ENCODE measurements at regions not wholly inside any gene's neighbourhood (a gene's known extent, or its start where the extent isn't known, plus 50 kb on each side); places are given as distances from the start of the nearest gene placed in this dataset.

DNA sequence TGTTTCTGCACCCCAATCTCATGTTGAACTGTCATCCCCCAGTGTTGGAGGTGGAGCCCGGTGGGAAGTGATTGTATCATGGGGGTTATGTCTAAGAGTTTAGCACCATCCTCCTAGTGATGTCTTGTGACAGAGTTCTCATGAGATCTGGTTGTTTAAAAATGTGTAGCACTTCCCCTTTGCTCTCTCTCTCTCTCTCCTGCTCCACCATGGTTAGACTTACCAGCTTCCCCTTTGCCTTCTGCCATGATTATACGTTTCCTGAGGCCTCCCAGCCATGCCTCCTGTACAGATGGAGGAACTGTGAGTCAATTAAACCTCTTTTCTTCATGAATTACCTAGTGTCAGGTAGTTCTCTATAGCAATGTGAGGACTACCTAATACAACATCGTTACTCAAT is 396.9 kb upstream of the LRATD1 start:
- Mint-ChIP-seq H3K4me3 (ENCODE audit: low read depth) (no peak overlapping the region), H3K36me3 (ENCODE audit: insufficient read depth) (no peaks in the 10 kb centered on the region), H3K4me1 (ENCODE audit: low read depth) (peaks cover 15% of the 10 kb centered on the region), H3K27me3 (peaks cover 9% of the 10 kb centered on the region), H3K27ac (peak overlapping the region; percentile 47), H3K9me3 (ENCODE audit: low read depth) (no peaks in the 10 kb centered on the region)
- TF ChIP-seq, protein P1, sequence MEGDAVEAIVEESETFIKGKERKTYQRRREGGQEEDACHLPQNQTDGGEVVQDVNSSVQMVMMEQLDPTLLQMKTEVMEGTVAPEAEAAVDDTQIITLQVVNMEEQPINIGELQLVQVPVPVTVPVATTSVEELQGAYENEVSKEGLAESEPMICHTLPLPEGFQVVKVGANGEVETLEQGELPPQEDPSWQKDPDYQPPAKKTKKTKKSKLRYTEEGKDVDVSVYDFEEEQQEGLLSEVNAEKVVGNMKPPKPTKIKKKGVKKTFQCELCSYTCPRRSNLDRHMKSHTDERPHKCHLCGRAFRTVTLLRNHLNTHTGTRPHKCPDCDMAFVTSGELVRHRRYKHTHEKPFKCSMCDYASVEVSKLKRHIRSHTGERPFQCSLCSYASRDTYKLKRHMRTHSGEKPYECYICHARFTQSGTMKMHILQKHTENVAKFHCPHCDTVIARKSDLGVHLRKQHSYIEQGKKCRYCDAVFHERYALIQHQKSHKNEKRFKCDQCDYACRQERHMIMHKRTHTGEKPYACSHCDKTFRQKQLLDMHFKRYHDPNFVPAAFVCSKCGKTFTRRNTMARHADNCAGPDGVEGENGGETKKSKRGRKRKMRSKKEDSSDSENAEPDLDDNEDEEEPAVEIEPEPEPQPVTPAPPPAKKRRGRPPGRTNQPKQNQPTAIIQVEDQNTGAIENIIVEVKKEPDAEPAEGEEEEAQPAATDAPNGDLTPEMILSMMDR (IDR thresholded peaks at IDR 0.05; ENCODE audit: unreplicated experiment) = no peak
- DNase-seq (ENCODE audit: low spot score, unreplicated experiment) = no peak

GRCh38 chr2:14237902-14238301 is 394.6 kb upstream of the LRATD1 start:
- TF ChIP-seq, protein P1 (IDR thresholded peaks at IDR 0.05; ENCODE audit: unreplicated experiment) = no peak
- H3K9me3 Mint-ChIP-seq (ENCODE audit: low read depth) = no peaks in the 10 kb centered on the region
- H3K4me3 Mint-ChIP-seq (ENCODE audit: low read depth) = no peak overlapping the region
- H3K36me3 Mint-ChIP-seq (ENCODE audit: insufficient read depth) = no peaks in the 10 kb centered on the region
- peaks cover 6% of the 10 kb centered on the region for H3K27me3 Mint-ChIP-seq
- peaks cover 12% of the 10 kb centered on the region for H3K4me1 Mint-ChIP-seq (ENCODE audit: low read depth)
- H3K27ac Mint-ChIP-seq = no peak overlapping the region
- DNase-seq (ENCODE audit: low spot score, unreplicated experiment) = no peak

DNA sequence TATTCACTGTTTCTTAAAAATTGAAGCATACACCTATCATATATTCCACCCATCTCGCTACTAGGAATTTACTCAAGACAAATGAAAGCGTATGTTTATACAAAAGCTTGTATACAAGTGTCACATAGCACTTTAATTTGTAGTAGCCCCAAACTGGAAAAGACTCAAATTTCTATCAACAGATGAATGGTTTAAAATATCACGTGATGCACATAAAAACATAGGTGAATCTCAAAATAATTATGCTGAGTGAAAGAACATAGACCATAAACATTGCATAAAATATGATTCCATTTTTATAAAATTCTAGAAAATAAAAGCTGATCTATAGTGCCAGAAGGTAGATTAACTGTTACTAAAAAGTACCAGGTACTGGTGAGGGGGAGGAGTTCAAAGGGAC is 392.9 kb upstream of the LRATD1 start:
- DNase-seq (ENCODE audit: low spot score, unreplicated experiment) = no peak
- Mint-ChIP-seq H3K36me3 (ENCODE audit: insufficient read depth) (no peaks in the 10 kb centered on the region), H3K27ac (no peak overlapping the region), H3K4me1 (ENCODE audit: low read depth) (peaks cover 6% of the 10 kb centered on the region), H3K27me3 (peaks cover 3% of the 10 kb centered on the region), H3K4me3 (ENCODE audit: low read depth) (no peak overlapping the region), H3K9me3 (ENCODE audit: low read depth) (no peaks in the 10 kb centered on the region)
- TF ChIP-seq, protein P1 (IDR thresholded peaks at IDR 0.05; ENCODE audit: unreplicated experiment) = no peak

- Mint-ChIP-seq H3K4me1 (ENCODE audit: low read depth) (peaks cover 6% of the 10 kb centered on the region), H3K27me3 (peaks cover under 1% of the 10 kb centered on the region), H3K4me3 (ENCODE audit: low read depth) (no peak overlapping the region), H3K27ac (no peak overlapping the region), H3K36me3 (ENCODE audit: insufficient read depth) (no peaks in the 10 kb centered on the region), H3K9me3 (ENCODE audit: low read depth) (no peaks in the 10 kb centered on the region)
- TF ChIP-seq, protein P1 (IDR thresholded peaks at IDR 0.05; ENCODE audit: unreplicated experiment) = no peak
- DNase-seq (ENCODE audit: low spot score, unreplicated experiment) = no peak
Observed at GRCh38 chr2:14240868-14241267, 391.6 kb upstream of the LRATD1 start.

- Mint-ChIP-seq H3K27ac (no peak overlapping the region), H3K27me3 (no peaks in the 10 kb centered on the region)
- TF ChIP-seq, protein P1 (IDR thresholded peaks at IDR 0.05; ENCODE audit: unreplicated experiment) = no peak
Observed at GRCh38 chr2:14245901-14246300, 386.6 kb upstream of the LRATD1 start.

More at GRCh38 chr2:14245901-14246300, 386.6 kb upstream of the LRATD1 start:
- no peaks in the 10 kb centered on the region for H3K36me3 Mint-ChIP-seq (ENCODE audit: insufficient read depth)
- peaks cover 6% of the 10 kb centered on the region for H3K4me1 Mint-ChIP-seq (ENCODE audit: low read depth)
- H3K4me3 Mint-ChIP-seq (ENCODE audit: low read depth) = no peak overlapping the region
- no peak for DNase-seq (ENCODE audit: low spot score, unreplicated experiment)
- no peaks in the 10 kb centered on the region for H3K9me3 Mint-ChIP-seq (ENCODE audit: low read depth)
